KMS-11 (cell line): ENCODE measurements at regions not wholly inside any gene's neighbourhood (a gene's known extent, or its start where the extent isn't known, plus 50 kb on each side); places are given as distances from the start of the nearest gene placed in this dataset.

Source experiments
- H2AFZ ChIP-seq: fragments of 200-600 bp; sonication (generic); 2 replicates; pipeline ENCODE4 v1.6.1; 2016; ENCODE audit warnings: antibody characterized with exemption, mixed run types, low read depth
- H3K27ac ChIP-seq: fragments of 200-600 bp; sonication (generic); 2 replicates; pipeline ENCODE4 v1.6.1; 2016; ENCODE audit warnings: mild to moderate bottlenecking, mixed run types
- H3K27me3 ChIP-seq: fragments of 200-600 bp; sonication (generic); 2 replicates; pipeline ENCODE4 v1.6.1; 2017; ENCODE audit warnings: mild to moderate bottlenecking, low read depth, mixed run types, moderate library complexity; ENCODE audit not compliant: insufficient read depth
- H3K36me3 ChIP-seq: fragments of 200-600 bp; sonication (generic); 2 replicates; pipeline ENCODE4 v1.6.1; 2017; ENCODE audit warnings: mild to moderate bottlenecking, mixed run types; ENCODE audit not compliant: insufficient read depth
- H3K4me1 ChIP-seq: fragments of 200-600 bp; sonication (generic); 2 replicates; pipeline ENCODE4 v1.6.1; 2016; ENCODE audit warnings: mild to moderate bottlenecking, low read depth, mixed run types; ENCODE audit not compliant: poor library complexity, severe bottlenecking
- H3K4me2 ChIP-seq: fragments of 200-600 bp; sonication (generic); 2 replicates; pipeline ENCODE4 v1.7.0; 2016; ENCODE audit warnings: mild to moderate bottlenecking, mixed run types
- H3K4me3 ChIP-seq: fragments of 200-600 bp; sonication (generic); IDR thresholded peaks from 2 replicates; pipeline ENCODE4 v1.6.1; 2017; ENCODE audit warnings: low read depth, low read length, mixed read lengths; ENCODE audit not compliant: insufficient read depth
- H3K79me2 ChIP-seq: fragments of 200-600 bp; sonication (generic); 2 replicates; pipeline ENCODE4 v1.6.1; 2016; ENCODE audit warnings: low read depth, mixed run types; ENCODE audit not compliant: insufficient read depth
- H3K9ac ChIP-seq: fragments of 200-600 bp; sonication (generic); 2 replicates; pipeline ENCODE4 v1.6.1; 2016; ENCODE audit warnings: mild to moderate bottlenecking, mixed run types
- H4K20me1 ChIP-seq: fragments of 200-600 bp; sonication (generic); 2 replicates; pipeline ENCODE4 v1.6.1; 2016; ENCODE audit warnings: mild to moderate bottlenecking, mixed run types; ENCODE audit not compliant: insufficient read depth
- TF ChIP-seq, protein P1 (sequence below): fragments of 200-600 bp; sonication (generic); conservative IDR thresholded peaks from 2 replicates; pipeline ENCODE4 v1.6.1; 2017; ENCODE audit warnings: low read depth, mild to moderate bottlenecking, antibody characterized with exemption, low read length, moderate library complexity, mixed read lengths

DNA sequence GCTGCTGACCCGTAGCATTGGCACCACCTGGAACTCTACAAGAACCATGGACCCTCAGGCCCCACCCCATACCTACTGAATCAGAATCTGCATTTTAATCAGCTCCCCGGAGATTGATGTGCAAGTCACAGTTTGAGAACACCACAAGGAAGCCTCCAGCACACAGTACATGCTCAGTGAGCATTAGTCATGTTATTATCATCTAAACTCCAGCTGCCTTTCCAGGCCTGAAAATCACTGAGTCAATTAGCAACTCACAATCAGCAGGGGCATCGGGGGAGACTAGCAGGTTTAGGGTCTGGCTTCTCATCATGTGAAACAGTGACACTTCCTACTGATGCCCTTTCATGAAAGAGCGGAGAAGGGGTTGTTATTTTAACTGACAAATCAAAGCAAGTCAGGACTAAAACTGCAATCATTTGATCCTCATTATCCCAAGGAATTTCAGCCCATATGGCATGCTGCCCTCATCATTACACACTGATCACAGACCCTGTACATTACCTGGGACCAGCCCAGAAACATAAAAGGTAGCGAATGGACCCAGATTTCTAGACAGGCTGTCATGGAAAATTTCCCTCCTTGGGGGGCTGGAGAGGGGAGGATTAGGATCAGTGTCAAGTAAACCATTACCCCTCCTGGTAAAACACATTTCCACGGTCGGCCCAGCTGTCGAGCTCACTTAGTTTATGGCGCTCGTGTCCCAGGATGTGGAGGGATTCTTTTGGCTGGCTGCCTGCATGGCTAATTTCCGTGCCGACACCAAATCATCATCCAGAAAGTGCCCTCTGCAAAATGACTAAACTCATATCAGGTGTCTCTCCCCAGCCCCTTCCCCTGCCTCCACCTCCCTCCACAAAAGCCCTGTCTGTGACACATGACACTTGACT is 122.8 kb downstream of the PRLHR start:
- Histone ChIP-seq H2AFZ (no peak overlapping the region), H3K27me3 (no peaks in the 10 kb centered on the region), H3K27ac (no peak overlapping the region), H3K9ac (no peak overlapping the region), H3K4me1 (no peaks in the 10 kb centered on the region), H3K79me2 (no peaks in the 10 kb centered on the region), H3K4me3 (no peak overlapping the region), H4K20me1 (no peaks in the 10 kb centered on the region), H3K36me3 (no peaks in the 10 kb centered on the region), H3K4me2 (no peak overlapping the region)
- TF ChIP-seq, protein P1, sequence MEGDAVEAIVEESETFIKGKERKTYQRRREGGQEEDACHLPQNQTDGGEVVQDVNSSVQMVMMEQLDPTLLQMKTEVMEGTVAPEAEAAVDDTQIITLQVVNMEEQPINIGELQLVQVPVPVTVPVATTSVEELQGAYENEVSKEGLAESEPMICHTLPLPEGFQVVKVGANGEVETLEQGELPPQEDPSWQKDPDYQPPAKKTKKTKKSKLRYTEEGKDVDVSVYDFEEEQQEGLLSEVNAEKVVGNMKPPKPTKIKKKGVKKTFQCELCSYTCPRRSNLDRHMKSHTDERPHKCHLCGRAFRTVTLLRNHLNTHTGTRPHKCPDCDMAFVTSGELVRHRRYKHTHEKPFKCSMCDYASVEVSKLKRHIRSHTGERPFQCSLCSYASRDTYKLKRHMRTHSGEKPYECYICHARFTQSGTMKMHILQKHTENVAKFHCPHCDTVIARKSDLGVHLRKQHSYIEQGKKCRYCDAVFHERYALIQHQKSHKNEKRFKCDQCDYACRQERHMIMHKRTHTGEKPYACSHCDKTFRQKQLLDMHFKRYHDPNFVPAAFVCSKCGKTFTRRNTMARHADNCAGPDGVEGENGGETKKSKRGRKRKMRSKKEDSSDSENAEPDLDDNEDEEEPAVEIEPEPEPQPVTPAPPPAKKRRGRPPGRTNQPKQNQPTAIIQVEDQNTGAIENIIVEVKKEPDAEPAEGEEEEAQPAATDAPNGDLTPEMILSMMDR, result no peak

DNA sequence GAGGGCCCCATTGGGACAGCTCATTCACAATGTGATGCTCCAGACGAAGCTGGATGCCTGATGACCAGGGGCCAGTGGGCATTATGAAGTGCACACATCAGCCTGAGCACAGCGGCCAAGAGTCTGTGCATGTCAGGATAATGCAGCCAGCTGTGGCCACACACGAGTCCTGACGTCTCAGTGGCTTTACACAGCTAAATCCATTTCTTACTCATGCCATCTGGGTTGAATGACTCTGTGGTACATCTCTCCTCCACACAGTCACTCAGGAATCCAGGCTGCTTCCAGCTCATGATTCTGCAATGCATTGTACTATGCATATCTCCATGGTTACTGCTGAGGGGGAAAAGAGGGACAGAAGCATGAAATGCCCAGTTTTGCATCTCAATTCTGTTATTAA is 123.6 kb downstream of the PRLHR start:
- no peaks in the 10 kb centered on the region for H3K4me1 ChIP-seq
- no peak overlapping the region for H3K9ac ChIP-seq
- no peaks in the 10 kb centered on the region for H3K79me2 ChIP-seq
- H3K4me3 ChIP-seq, result no peak overlapping the region
- no peak overlapping the region for H3K27ac ChIP-seq
- TF ChIP-seq, protein P1, result no peak
- H4K20me1 ChIP-seq, result no peaks in the 10 kb centered on the region
- H2AFZ ChIP-seq, result no peak overlapping the region
- no peaks in the 10 kb centered on the region for H3K27me3 ChIP-seq
- no peaks in the 10 kb centered on the region for H3K36me3 ChIP-seq
- H3K4me2 ChIP-seq, result no peak overlapping the region

DNA sequence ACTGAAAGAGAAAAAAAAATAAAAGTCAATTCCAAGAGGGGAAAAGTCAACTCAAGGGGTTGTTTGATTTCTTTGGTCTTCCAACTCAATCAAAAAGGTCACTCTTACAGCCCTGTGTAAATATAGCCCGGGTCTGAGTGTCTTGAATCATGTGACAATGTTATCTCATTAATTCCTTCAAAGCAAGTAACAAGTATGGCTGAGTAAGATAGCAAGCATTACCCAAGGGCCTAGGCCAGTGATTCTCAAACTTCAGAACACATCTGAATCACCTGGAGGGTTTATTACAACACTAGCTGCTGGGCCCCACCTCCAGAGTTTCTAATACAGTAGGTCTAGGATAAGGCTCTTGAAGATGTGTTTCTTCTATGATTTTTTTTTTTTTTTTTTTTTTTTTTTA is 125.0 kb downstream of the PRLHR start:
- Histone ChIP-seq H3K4me2 (no peak overlapping the region), H3K36me3 (no peaks in the 10 kb centered on the region), H3K9ac (no peak overlapping the region), H3K27ac (no peak overlapping the region), H4K20me1 (no peaks in the 10 kb centered on the region), H3K27me3 (no peaks in the 10 kb centered on the region), H3K4me3 (no peak overlapping the region), H3K4me1 (no peaks in the 10 kb centered on the region), H2AFZ (no peak overlapping the region), H3K79me2 (no peaks in the 10 kb centered on the region)
- TF ChIP-seq, protein P1, result no peak

DNA sequence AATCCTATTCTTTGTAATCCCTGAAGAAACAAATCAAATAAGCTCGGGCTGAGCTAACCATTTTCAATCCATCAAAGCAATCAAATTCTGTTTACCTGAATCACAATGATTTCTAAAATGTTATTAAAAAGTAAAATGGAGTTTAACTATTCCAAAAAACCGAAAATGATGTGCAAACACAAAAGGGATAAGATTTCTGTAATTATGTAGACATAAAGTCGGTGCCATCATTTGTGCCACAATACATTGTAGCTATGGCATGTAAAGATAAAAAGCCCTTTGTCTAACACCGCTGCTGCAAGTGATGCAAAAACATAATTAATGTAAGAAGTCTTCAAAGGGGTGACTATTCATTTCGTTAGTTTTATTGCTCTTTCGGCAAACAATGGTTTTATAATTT is 125.1 kb upstream of the FAM204A start:
- Histone ChIP-seq H2AFZ (no peak overlapping the region), H3K27me3 (no peaks in the 10 kb centered on the region), H3K4me1 (no peaks in the 10 kb centered on the region), H3K9ac (no peak overlapping the region), H3K27ac (no peak overlapping the region), H4K20me1 (no peaks in the 10 kb centered on the region), H3K4me2 (no peak overlapping the region), H3K79me2 (no peaks in the 10 kb centered on the region), H3K36me3 (no peaks in the 10 kb centered on the region), H3K4me3 (no peak overlapping the region)
- TF ChIP-seq, protein P1, result no peak
